Activated CD4-positive, alpha-beta T cell treated with anti-CD3 and anti-CD28 coated beads, Interleukin-2, Interleukin-4, amounts not matched to agents 100 ng/mL and 50 ng/mL, durations not matched to agents 16 hours and 8 hours (primary cell): ENCODE measurements at regions not wholly inside any gene's neighbourhood (a gene's known extent, or its start where the extent isn't known, plus 50 kb on each side); places are given as distances from the start of the nearest gene placed in this dataset.

ENCODE experiments used
- DNase-seq: peaks from one replicate; pipeline ENCODE4 v3.0.0-alpha.2; 2020; ENCODE audit warnings: low spot score

DNA sequence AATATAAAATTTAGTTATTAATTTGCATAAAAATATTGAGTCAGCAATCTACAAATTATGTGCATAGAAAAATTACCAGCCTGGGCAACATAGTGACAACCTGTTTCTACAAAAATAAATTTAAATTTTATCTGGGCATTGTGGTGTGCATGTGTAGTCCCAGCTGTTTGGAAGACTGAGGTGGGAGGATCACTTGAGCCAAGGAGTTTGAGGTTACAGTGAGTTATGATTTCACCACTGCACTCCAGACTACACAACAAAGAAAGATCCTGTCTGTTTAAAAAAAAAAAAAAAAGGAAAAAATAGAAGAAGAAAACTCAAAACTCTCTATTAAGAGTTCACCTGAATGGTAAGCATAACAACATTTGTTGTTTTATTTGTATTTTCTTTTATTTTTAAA, 1048.4 kb upstream of the CDH2 start:
- DNase-seq, result no peak

- DNase-seq, result no peak
Observed at GRCh38 chr18:29218091-29218490, 1041.2 kb upstream of the CDH2 start.

DNA sequence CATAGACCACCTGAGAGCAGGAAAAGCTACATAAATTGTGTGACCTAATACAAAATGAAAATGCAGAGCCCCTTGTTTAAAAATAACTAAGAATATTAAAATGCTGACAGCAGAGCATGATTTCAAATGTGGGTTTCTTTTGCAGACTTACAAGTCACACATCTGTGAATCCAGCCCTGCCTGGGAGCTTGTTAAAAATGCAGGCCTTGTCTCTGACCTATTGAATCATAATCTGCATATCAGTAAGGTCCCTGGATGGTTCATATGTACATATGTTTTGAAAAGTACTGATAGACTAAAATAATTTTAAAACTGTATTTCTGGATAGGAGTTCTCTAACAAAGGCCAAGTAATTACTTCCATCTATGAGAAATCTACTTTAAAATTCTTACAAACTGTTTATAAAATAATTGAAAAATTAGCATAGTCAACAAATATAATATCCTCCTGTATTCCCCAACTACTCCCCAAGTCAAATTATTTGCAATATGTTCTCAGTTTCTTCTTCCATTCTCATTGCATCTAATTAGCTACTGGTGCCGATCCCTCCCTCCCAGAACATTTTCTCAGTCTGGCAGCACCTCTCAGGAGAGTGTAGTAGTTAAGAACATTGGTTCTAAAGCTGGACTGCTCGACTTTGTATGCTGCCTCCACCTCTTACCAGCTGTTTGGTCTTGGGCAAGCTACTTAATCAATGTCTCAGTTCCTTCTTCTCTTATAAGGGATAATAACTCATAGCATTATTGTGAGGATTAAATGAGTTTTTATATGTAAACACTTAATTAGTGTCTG, 1040.4 kb upstream of the CDH2 start:
- no peak for DNase-seq

GRCh38 chr18:29198834-29199233, 1021.9 kb upstream of the CDH2 start:
- no peak for DNase-seq

DNA sequence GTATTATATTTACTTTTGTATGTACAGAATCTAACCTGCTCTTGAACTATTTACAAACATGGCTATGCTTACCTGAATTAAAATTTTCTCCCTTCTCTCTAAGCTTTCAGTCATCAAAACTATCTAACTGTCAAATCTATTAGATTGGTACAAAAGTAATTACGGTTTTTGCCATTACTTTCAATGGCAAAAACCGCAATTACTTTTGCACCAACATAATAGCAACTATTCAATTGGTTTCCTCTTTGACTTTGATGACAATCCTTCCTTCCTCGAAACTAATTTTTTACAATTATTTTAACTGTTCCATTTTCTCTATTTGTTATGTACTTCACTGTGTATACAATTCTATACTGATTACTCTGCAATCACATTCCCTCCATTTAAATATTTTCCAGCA, 1019.4 kb upstream of the CDH2 start:
- DNase-seq, result no peak

- DNase-seq, result no peak
Observed at GRCh38 chr18:29191263-29191662, 1014.3 kb upstream of the CDH2 start.

- no peak for DNase-seq
Observed at GRCh38 chr18:29188760-29189159, 1011.8 kb upstream of the CDH2 start.

GRCh38 chr18:29185801-29186200, 1008.9 kb upstream of the CDH2 start:
- no peak for DNase-seq

DNA sequence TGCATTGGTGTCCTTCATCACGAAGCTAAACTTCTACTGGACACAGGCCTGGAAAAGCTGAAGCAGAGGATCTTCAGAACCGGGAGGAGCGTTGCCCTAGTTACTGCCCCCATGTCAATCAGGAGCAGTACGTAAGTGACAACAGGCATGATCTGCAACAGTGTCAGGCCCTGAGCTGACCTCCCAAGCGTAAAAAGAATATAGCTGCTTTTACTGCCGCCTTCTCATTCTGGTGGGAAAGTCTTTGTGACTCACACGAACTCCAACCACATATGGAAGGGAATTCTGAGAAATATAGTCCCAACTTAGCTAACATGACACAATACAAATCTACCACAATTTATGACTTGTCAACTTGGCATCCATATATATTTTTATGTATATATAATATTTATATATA, 1007.7 kb upstream of the CDH2 start:
- DNase-seq, result no peak

- no peak for DNase-seq
Observed at GRCh38 chr18:29181151-29181901, 1004.4 kb upstream of the CDH2 start.

DNA sequence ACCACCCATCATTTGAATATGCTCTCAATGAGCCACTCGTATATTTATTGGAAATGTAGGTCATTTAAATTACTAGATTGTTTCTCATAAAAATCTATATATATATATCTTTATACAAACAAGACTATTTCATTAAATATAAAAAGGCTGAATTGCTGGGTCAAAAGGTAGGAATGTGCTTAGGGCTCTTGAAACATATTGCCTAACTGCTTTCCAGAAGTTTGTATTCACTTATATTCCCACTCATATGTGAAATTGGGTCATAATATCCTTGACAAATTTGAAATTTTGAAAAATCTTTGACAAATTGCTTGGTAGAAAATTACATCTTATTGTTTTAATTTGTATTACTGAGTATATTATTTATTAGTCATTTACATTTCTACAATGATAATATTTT, 999.8 kb upstream of the CDH2 start:
- DNase-seq, result no peak

- DNase-seq, result no peak
Observed at GRCh38 chr18:29174891-29175290, 998.0 kb upstream of the CDH2 start.

GRCh38 chr18:29172756-29173067, 995.8 kb upstream of the CDH2 start:
- DNase-seq, result no peak

DNA sequence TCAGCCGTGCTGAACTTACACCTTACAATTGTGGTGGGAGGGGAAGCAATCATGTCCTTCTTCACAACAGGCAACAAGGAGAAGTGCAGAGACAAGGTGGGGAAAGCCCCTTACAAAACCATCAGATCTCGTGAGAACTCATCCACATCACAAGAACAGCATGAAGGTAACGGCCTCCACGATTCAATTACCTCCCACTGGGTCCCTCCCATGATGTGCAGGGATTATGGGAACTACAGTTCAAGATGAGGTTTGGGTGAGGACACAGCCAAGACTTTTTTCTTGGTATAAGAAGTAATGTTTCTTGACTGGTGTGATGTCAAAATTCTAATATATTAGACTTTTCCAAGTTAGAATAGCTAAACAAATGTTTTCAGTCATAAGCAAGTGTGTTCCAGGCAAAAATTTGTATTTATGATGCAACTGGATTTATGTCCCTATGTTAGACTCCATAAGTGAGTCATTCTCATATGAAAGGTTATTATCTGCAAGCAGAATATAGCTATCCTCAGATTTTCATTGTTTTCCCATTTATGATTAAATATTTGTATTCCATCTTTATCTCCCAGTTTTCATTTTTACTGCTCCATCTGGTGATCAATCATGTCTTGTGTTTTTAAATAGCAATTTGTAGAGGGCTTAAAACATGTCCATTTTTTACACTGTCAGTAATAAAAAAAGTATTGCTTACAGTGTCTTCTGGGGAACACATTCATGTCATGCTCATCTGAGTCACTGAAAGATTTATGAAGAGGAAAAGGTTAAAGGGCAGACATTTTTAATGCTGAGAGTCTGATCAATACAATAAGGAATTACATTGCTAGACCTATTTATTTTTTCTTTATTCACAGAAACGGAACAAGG, 995.2 kb upstream of the CDH2 start:
- DNase-seq, result no peak

DNA sequence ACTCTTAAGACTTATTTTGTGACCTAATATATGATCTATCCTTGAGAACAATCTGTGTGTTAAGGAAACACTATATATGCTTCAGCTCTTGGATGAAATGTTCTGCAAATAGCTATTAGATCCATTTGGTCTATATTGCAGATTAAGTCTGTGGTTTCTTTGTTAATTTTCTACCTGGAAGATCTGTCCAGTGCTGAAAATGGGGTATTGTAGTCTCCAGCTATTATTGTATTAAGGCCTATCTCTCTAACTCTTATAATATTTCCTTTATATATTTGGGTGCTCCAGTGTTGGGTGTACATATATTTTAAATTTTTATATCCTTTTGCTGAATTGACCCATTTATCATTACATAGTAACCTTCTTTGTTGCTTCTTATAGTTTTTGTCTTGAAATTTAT, 992.7 kb upstream of the CDH2 start:
- no peak for DNase-seq

DNA sequence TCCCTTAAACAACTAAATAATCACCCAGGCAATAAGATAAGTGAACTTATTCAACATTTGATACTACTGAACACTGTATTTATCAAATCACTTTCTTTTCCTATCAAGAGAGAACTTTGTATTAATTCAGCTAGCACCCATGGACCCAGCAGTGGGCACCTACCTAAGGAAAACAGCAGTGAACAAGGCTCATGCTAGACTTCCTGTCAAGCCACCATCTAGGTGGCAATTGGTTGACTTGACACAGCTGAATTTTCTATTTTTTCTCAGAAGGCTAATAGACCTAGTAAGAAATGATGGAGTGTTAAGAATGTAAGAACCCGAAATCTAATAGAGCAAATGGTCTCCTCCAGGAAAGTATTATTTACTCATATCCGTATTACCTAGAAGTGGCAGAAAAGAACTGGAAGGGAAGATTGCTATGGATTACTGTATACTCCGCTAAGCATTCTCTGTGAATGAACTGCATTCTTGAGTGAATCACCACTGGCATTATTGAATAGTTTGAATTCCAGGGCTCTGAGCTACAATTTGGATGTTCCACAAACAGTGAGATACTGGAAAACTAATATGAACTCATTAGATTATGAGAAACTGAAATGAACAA, 988.2 kb upstream of the CDH2 start:
- no peak for DNase-seq

GRCh38 chr18:29164020-29164706, 987.2 kb upstream of the CDH2 start:
- no peak for DNase-seq

GRCh38 chr18:29163596-29163995, 986.7 kb upstream of the CDH2 start:
- DNase-seq, result no peak

DNA sequence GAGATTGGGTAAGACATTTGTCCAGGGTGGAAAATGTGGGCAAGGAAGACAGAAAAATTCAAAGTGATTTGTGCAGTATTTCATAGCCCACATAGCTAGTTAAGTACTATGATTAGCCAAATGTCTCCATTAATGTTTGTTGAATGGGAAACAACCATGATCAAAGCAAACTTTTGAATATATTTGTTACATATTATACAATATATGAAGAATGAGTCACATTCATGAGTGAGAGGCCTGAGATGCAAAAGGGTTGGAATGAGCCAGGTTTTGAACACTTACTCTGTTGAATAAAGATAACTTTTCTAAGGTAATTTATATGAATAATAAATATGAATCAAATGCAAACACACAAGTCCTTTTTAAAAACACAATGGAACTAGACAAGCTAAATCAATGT, 984.5 kb upstream of the CDH2 start:
- DNase-seq, result no peak

GRCh38 chr18:29160170-29160569, 983.2 kb upstream of the CDH2 start:
- DNase-seq, result no peak

- no peak for DNase-seq
Observed at GRCh38 chr18:29157905-29158304, 981.0 kb upstream of the CDH2 start.
